ENCODE measurements at regions not wholly inside any gene's neighbourhood (a gene's known extent, or its start where the extent isn't known, plus 50 kb on each side); places are given as distances from the start of the nearest gene placed in this dataset.

GRCh38 chr2:5799348-5799747 lies 107.2 kb downstream of the SOX11 start:
- Histone ChIP-seq H3K27ac (replicated peaks in 1 of 4) (no peak overlapping the region), H3K4me1 (no peaks in the 10 kb centered on the region), H3K36me3 (no peaks in the 10 kb centered on the region), H3K9me3 (peaks cover 0 to 5% (median 0%) of the 10 kb centered on the region in 4 donors), H3K27me3 (no peaks in the 10 kb centered on the region), H3K4me3 (no peak overlapping the region)
- TF ChIP-seq POLR2AphosphoS5 (IDR thresholded peaks at IDR 0.05), result no peak
- no peak for TF ChIP-seq EP300 (IDR thresholded peaks at IDR 0.05)
- no peak for TF ChIP-seq CTCF (IDR thresholded peaks at IDR 0.05)
- no peak for TF ChIP-seq POLR2A (IDR thresholded peaks at IDR 0.05; ENCODE audit: low read depth)
- 100% methylated on average over 1 of the region's 1 CpG for WGBS
- intact Hi-C loops (cut with DNase I), result no loop called here
- no peak for DNase-seq (ENCODE audit: extremely low spot score)

GRCh38 chr2:5803547-5803946 lies 111.4 kb downstream of the SOX11 start:
- DNase-seq (ENCODE audit: extremely low spot score), result no peak
- Histone ChIP-seq H3K27me3 (no peaks in the 10 kb centered on the region), H3K27ac (replicated peaks in 1 of 4) (no peak overlapping the region), H3K9me3 (peaks cover 0 to 5% (median 0%) of the 10 kb centered on the region in 4 donors), H3K4me1 (no peaks in the 10 kb centered on the region), H3K4me3 (no peak overlapping the region), H3K36me3 (no peaks in the 10 kb centered on the region)
- intact Hi-C loops (cut with DNase I), result no loop called here
- TF ChIP-seq POLR2A (IDR thresholded peaks at IDR 0.05; ENCODE audit: low read depth) (no peak), CTCF (IDR thresholded peaks at IDR 0.05) (no peak), POLR2AphosphoS5 (IDR thresholded peaks at IDR 0.05) (no peak), EP300 (IDR thresholded peaks at IDR 0.05) (no peak)
- WGBS, result 34% methylated on average over 8 of the region's 8 CpGs

- Histone ChIP-seq H3K27me3 (no peaks in the 10 kb centered on the region), H3K4me3 (no peak overlapping the region), H3K9me3 (peaks cover 0 to 4% (median 2%) of the 10 kb centered on the region in 4 donors), H3K27ac (replicated peaks in 1 of 4) (no peak overlapping the region), H3K36me3 (no peaks in the 10 kb centered on the region), H3K4me1 (no peaks in the 10 kb centered on the region)
- intact Hi-C loops (cut with DNase I), result no loop called here
- no peak for DNase-seq (ENCODE audit: extremely low spot score)
- TF ChIP-seq POLR2A (IDR thresholded peaks at IDR 0.05; ENCODE audit: low read depth) (no peak), POLR2AphosphoS5 (IDR thresholded peaks at IDR 0.05) (no peak), CTCF (IDR thresholded peaks at IDR 0.05) (no peak), EP300 (IDR thresholded peaks at IDR 0.05) (no peak)
- 44% methylated on average over 3 of the region's 3 CpGs for whole genome bisulfite sequencing
Observed at GRCh38 chr2:5818961-5819600, 126.9 kb downstream of the SOX11 start.

GRCh38 chr2:5824126-5824525 lies 131.9 kb downstream of the SOX11 start:
- no peaks in the 10 kb centered on the region for H3K36me3 ChIP-seq
- 83% methylated on average over 2 of the region's 2 CpGs for WGBS
- H3K9me3 ChIP-seq, result peaks cover 0 to 4% (median 2%) of the 10 kb centered on the region in 4 donors
- H3K4me3 ChIP-seq, result no peak overlapping the region
- H3K4me1 ChIP-seq, result no peaks in the 10 kb centered on the region
- TF ChIP-seq CTCF (IDR thresholded peaks at IDR 0.05) (no peak), POLR2AphosphoS5 (IDR thresholded peaks at IDR 0.05) (no peak), POLR2A (IDR thresholded peaks at IDR 0.05; ENCODE audit: low read depth) (no peak), EP300 (IDR thresholded peaks at IDR 0.05) (no peak)
- DNase-seq (ENCODE audit: extremely low spot score), result no peak
- intact Hi-C loops (cut with DNase I), result no loop called here
- H3K27me3 ChIP-seq, result no peaks in the 10 kb centered on the region
- no peak overlapping the region for H3K27ac ChIP-seq (replicated peaks in 1 of 4)

- Histone ChIP-seq H3K27me3 (no peaks in the 10 kb centered on the region), H3K27ac (replicated peaks in 1 of 4) (no peak overlapping the region), H3K9me3 (peaks cover 0 to 4% (median 2%) of the 10 kb centered on the region in 4 donors), H3K4me1 (no peaks in the 10 kb centered on the region), H3K36me3 (no peaks in the 10 kb centered on the region), H3K4me3 (no peak overlapping the region)
- 100% methylated on average over 1 of the region's 1 CpG for WGBS
- TF ChIP-seq POLR2A (IDR thresholded peaks at IDR 0.05; ENCODE audit: low read depth) (no peak), POLR2AphosphoS5 (IDR thresholded peaks at IDR 0.05) (no peak)
- DNase-seq (ENCODE audit: extremely low spot score), result peak; percentile 62
- intact Hi-C loops (cut with DNase I), result no loop called here
Observed at GRCh38 chr2:5825686-5826085, 133.5 kb downstream of the SOX11 start.
